Sigmoid colon (tissue), 3 donors: ENCODE measurements at regions not wholly inside any gene's neighbourhood (a gene's known extent, or its start where the extent isn't known, plus 50 kb on each side); places are given as distances from the start of the nearest gene placed in this dataset.

Experiments used
- CTCF ChIP-seq, 4 experiments: fragments of 450-650 bp in 3 of 4; fragments of 200-600 bp in 1 of 4; IDR thresholded peaks; one replicate each; pipeline ENCODE4 v1.5.1; 2016 to 2019; ENCODE audit warnings: antibody characterized with exemption in 4 of 4, mild to moderate bottlenecking in 3 of 4, moderate library complexity in 2 of 4
- POLR2A ChIP-seq, 2 donors: fragments of 450-650 bp; IDR thresholded peaks; one replicate each; pipeline ENCODE4 v1.6.1; 2016; ENCODE audit warnings: antibody characterized with exemption in 2 of 2, mild to moderate bottlenecking in 2 of 2, moderate library complexity in 2 of 2

GRCh38 chr3:166743481-166744134, 636.5 kb downstream of the ZBBX start:
- TF ChIP-seq CTCF (IDR thresholded peaks at IDR 0.05) (no peak), POLR2A (IDR thresholded peaks at IDR 0.05) (no peak)
